B cell (primary cell): ENCODE measurements at regions not wholly inside any gene's neighbourhood (a gene's known extent, or its start where the extent isn't known, plus 50 kb on each side); places are given as distances from the start of the nearest gene placed in this dataset.

Experiments used
- CTCF ChIP-seq: fragments of 200-600 bp; IDR thresholded peaks from one replicate; pipeline ENCODE4 v1.8.0; 2022; ENCODE audit warnings: antibody characterized with exemption, mild to moderate bottlenecking
- EZH2 ChIP-seq: IDR thresholded peaks from 2 replicates; pipeline ENCODE4 v1.6.1; 2012; ENCODE audit warnings: borderline replicate concordance, low read depth, mild to moderate bottlenecking, moderate library complexity, low read length; ENCODE audit not compliant: insufficient read depth, poor library complexity, severe bottlenecking

DNA sequence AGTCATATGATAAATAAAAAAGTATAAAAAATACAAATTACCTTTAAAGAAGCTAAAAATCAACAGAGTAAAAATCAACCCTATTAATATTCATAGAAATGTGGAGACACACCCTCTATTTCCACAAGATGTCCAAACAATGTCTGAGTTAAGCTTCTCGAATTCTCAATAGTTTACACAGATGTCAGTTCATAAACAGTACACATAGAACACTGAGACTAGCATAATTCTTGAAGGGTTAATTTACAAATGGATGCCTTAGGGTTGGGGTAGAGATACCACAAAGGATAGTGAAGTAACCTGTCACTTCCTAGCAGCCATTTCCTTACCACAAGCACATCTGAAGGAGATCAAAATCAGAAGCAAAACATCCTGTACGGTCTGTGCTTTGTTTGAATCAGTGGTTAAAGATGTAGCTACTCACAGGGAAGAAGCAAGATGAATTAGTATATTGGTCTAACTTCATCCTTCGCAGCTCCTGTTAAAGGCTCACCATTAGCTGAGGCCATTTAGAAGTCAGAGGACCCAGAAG, 2393.9 kb downstream of the ARAP2 start:
- TF ChIP-seq CTCF: no peak
- no peak for TF ChIP-seq EZH2
